T-cell (primary cell): ENCODE measurements at regions not wholly inside any gene's neighbourhood (a gene's known extent, or its start where the extent isn't known, plus 50 kb on each side); places are given as distances from the start of the nearest gene placed in this dataset.

Experiments used
- ATAC-seq, 4 experiments: fragments of 200-7000 bp in 3 of 4; fragments of 150-1000 bp in 1 of 4; cut with Tn5 transposase; replicated peaks in 1 of 4; 1 replicate in 3 of 4; 2 replicates in 1 of 4; pipeline ENCODE4 v1.10.0; 2021; ENCODE audit warnings: moderate library complexity in 3 of 4, mild to moderate bottlenecking in 2 of 4, moderate number of reproducible peaks in 1 of 4
- CTCF ChIA-PET, 2 donors: fragments of 300-600 bp; sonication (Branson Sonifier 250); formaldehyde crosslinking; loops; one replicate each; lab custom pipeline; 2022; ENCODE audit warnings: antibody characterized with exemption in 2 of 2; lab: Charles Lee
- POLR2A ChIA-PET, 2 donors: fragments of 300-600 bp; sonication (Branson Sonifier 250); formaldehyde crosslinking; loops; one replicate each; lab custom pipeline; 2022; ENCODE audit warnings: antibody characterized with exemption in 2 of 2; lab: Charles Lee
- DNase-seq, 35 experiments: peaks; one replicate each; pipeline versions ENCODE4 v3.0.0 to v3.0.0-alpha.2; 2013 to 2023
- H3K27ac ChIP-seq: one replicate; pipeline ENCODE4 v1.5.1; 2013; ENCODE audit warnings: low read length
- H3K27me3 ChIP-seq, 2 experiments: replicated peaks in 1 of 2; 1 replicate in 1 of 2; 2 replicates in 1 of 2; pipeline versions ENCODE4 v1.6.1 to v1.7.0; 2013; ENCODE audit warnings: low read length in 1 of 2, mixed read lengths in 1 of 2; ENCODE audit not compliant: control insufficient read depth in 2 of 2, insufficient read depth in 2 of 2; ENCODE audit errors: extremely low read depth in 1 of 2
- H3K36me3 ChIP-seq, 2 donors: 1 replicate in 1 of 2; 2 replicates in 1 of 2; pipeline versions ENCODE4 v1.6.1 to v1.7.0; 2013; ENCODE audit warnings: low read length in 1 of 2; ENCODE audit not compliant: control insufficient read depth in 2 of 2, insufficient read depth in 1 of 2; ENCODE audit errors: extremely low read depth in 1 of 2
- H3K4me1 ChIP-seq, 2 experiments: 1 replicate in 1 of 2; 2 replicates in 1 of 2; pipeline versions ENCODE4 v1.6.1 to v1.7.0; 2013; ENCODE audit warnings: low read length in 2 of 2, mixed read lengths in 1 of 2; ENCODE audit not compliant: insufficient read depth in 2 of 2, control insufficient read depth in 1 of 2; ENCODE audit errors: extremely low read depth in 1 of 2
- H3K4me3 ChIP-seq, 2 donors: 1 replicate in 1 of 2; 2 replicates in 1 of 2; pipeline versions ENCODE4 v1.5.1 to v1.7.0; 2013; ENCODE audit warnings: mild to moderate bottlenecking in 2 of 2, low read length in 1 of 2, moderate library complexity in 1 of 2; ENCODE audit not compliant: control insufficient read depth in 1 of 2; ENCODE audit errors: extremely low read depth in 1 of 2
- H3K9me3 ChIP-seq: 2 replicates; pipeline ENCODE4 v1.7.0; 2013
- H3K27ac Mint-ChIP-seq, 2 donors: one replicate each; pipeline ENCODE4 v1.8.0; 2020 to 2021; ENCODE audit warnings: mild to moderate bottlenecking in 2 of 2, mixed read lengths in 2 of 2
- H3K27me3 Mint-ChIP-seq, 2 donors: one replicate each; pipeline ENCODE4 v1.8.0; 2021 to 2022; ENCODE audit warnings: mixed read lengths in 2 of 2
- H3K36me3 Mint-ChIP-seq: one replicate; pipeline ENCODE4 v1.8.0; 2021; ENCODE audit warnings: mixed read lengths
- H3K4me1 Mint-ChIP-seq, 3 donors: one replicate each; pipeline ENCODE4 v1.8.0; 2020 to 2022; ENCODE audit warnings: mixed read lengths in 3 of 3, mild to moderate bottlenecking in 1 of 3
- H3K4me3 Mint-ChIP-seq, 3 donors: one replicate each; pipeline ENCODE4 v1.8.0; 2020 to 2022; ENCODE audit warnings: mild to moderate bottlenecking in 3 of 3, mixed read lengths in 3 of 3, moderate library complexity in 3 of 3
- H3K9me3 Mint-ChIP-seq, 3 donors: one replicate each; pipeline ENCODE4 v1.8.0; 2020 to 2022; ENCODE audit warnings: mixed read lengths in 3 of 3
- WGBS: methylation state at CpG from one replicate; pipeline ENCODE4 v1.1.5; 2013; ENCODE audit warnings: missing lambda C conversion rate; ENCODE audit not compliant: insufficient coverage; 5-methylcytosine and 5-hydroxymethylcytosine counted together

DNA sequence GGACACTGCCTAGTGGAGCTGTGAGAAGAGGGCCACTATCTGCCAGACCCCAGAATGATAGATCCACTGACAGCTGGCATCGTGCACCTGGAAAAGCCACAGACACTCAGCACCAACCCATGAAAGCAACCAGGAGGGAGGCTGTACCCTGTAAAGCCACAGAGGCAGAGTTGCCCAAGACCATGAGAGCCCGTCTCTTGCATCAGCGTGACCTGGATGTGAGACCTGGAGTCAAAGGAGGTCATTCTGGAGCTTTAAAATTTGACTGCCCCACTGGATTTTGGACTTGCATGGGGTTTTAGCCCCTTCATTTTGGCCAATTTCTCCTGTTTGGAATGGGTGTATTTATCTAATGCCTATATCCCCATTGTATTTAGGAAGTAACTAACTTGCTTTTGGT, 83.5 kb upstream of the P3H2 start:
- no peak overlapping the region for H3K4me3 ChIP-seq
- no peaks in the 10 kb centered on the region for H3K9me3 ChIP-seq
- ChIA-PET CTCF (no interaction called here), POLR2A (no interaction called here)
- no peaks in the 10 kb centered on the region for H3K36me3 ChIP-seq
- peaks cover 0 to 3% (median 2%) of the 10 kb centered on the region in 3 donors for H3K4me1 Mint-ChIP-seq
- no peak overlapping the region for H3K4me3 Mint-ChIP-seq
- H3K27ac Mint-ChIP-seq = no peak overlapping the region
- H3K9me3 Mint-ChIP-seq = no peaks in the 10 kb centered on the region
- ATAC-seq (no peak), DNase-seq (no peak)
- no peaks in the 10 kb centered on the region for H3K36me3 Mint-ChIP-seq
- H3K4me1 ChIP-seq = no peaks in the 10 kb centered on the region
- H3K27ac ChIP-seq = no peak overlapping the region
- peaks cover 0 to 3% of the 10 kb centered on the region in 2 experiments for H3K27me3 ChIP-seq
- 100% methylated on average over 2 of the region's 3 CpGs for WGBS
- H3K27me3 Mint-ChIP-seq = peaks cover 10 to 15% of the 10 kb centered on the region in 2 donors

GRCh38 chr3:190197346-190197763, 76.7 kb upstream of the P3H2 start:
- POLR2A ChIA-PET = no interaction called here
- H3K27me3 Mint-ChIP-seq = no peaks in the 10 kb centered on the region
- Histone ChIP-seq H3K36me3 (no peaks in the 10 kb centered on the region), H3K4me3 (no peak overlapping the region), H3K27me3 (peaks cover 0 to 2% of the 10 kb centered on the region in 2 experiments), H3K27ac (no peak overlapping the region), H3K9me3 (no peaks in the 10 kb centered on the region), H3K4me1 (no peaks in the 10 kb centered on the region)
- CTCF ChIA-PET = no interaction called here
- H3K36me3 Mint-ChIP-seq = no peaks in the 10 kb centered on the region
- WGBS = 90% methylated on average over 3 of the region's 3 CpGs
- H3K27ac Mint-ChIP-seq = no peak overlapping the region
- H3K4me1 Mint-ChIP-seq = peaks cover 0 to 3% (median 2%) of the 10 kb centered on the region in 3 donors
- H3K9me3 Mint-ChIP-seq = no peaks in the 10 kb centered on the region
- no peak for ATAC-seq
- no peak overlapping the region for H3K4me3 Mint-ChIP-seq
- DNase-seq = no peak

- Mint-ChIP-seq H3K27me3 (no peaks in the 10 kb centered on the region), H3K4me1 (no peaks in the 10 kb centered on the region), H3K36me3 (no peaks in the 10 kb centered on the region), H3K4me3 (no peak overlapping the region), H3K9me3 (no peaks in the 10 kb centered on the region), H3K27ac (no peak overlapping the region)
- ChIA-PET POLR2A (no interaction called here), CTCF (interaction anchor here in 1 of 2 donors (0.6 kb wide), 1 partner anchor 230 kb away, joined by 3 read pairs; no protein-coding TSS in a partner anchor)
- Histone ChIP-seq H3K27me3 (peaks cover 0 to 2% of the 10 kb centered on the region in 2 experiments), H3K36me3 (no peaks in the 10 kb centered on the region), H3K9me3 (no peaks in the 10 kb centered on the region), H3K4me3 (no peak overlapping the region), H3K4me1 (no peaks in the 10 kb centered on the region), H3K27ac (no peak overlapping the region)
- DNase-seq = no peak
- no CpG with 5 or more reads among the region's 3 CpGs for WGBS
- no peak for ATAC-seq
Observed at GRCh38 chr3:190194506-190194905, 73.8 kb upstream of the P3H2 start.

GRCh38 chr3:190193210-190193609, 72.5 kb upstream of the P3H2 start:
- no peaks in the 10 kb centered on the region for H3K36me3 ChIP-seq
- H3K9me3 ChIP-seq = no peaks in the 10 kb centered on the region
- H3K4me3 Mint-ChIP-seq = no peak overlapping the region
- ChIA-PET POLR2A (no interaction called here), CTCF (no interaction called here)
- WGBS = 17% methylated on average over 1 of the region's 4 CpGs
- H3K27me3 Mint-ChIP-seq = no peaks in the 10 kb centered on the region
- H3K27me3 ChIP-seq = peaks cover 0 to 2% of the 10 kb centered on the region in 2 experiments
- H3K36me3 Mint-ChIP-seq = no peaks in the 10 kb centered on the region
- DNase-seq = no peak
- no peaks in the 10 kb centered on the region for H3K4me1 Mint-ChIP-seq
- no peak overlapping the region for H3K27ac ChIP-seq
- no peak overlapping the region for H3K27ac Mint-ChIP-seq
- no peak for ATAC-seq
- no peaks in the 10 kb centered on the region for H3K4me1 ChIP-seq
- H3K9me3 Mint-ChIP-seq = no peaks in the 10 kb centered on the region
- H3K4me3 ChIP-seq = no peak overlapping the region

GRCh38 chr3:190192739-190193138, 72.0 kb upstream of the P3H2 start:
- Histone ChIP-seq H3K27ac (no peak overlapping the region), H3K27me3 (peaks cover 0 to 2% of the 10 kb centered on the region in 2 experiments), H3K36me3 (no peaks in the 10 kb centered on the region), H3K9me3 (no peaks in the 10 kb centered on the region), H3K4me3 (no peak overlapping the region), H3K4me1 (no peaks in the 10 kb centered on the region)
- ChIA-PET POLR2A (no interaction called here), CTCF (no interaction called here)
- no peak overlapping the region for H3K4me3 Mint-ChIP-seq
- no peaks in the 10 kb centered on the region for H3K27me3 Mint-ChIP-seq
- no peaks in the 10 kb centered on the region for H3K36me3 Mint-ChIP-seq
- 80% methylated on average over 1 of the region's 2 CpGs for WGBS
- H3K4me1 Mint-ChIP-seq = no peaks in the 10 kb centered on the region
- ATAC-seq = no peak
- H3K27ac Mint-ChIP-seq = no peak overlapping the region
- no peaks in the 10 kb centered on the region for H3K9me3 Mint-ChIP-seq
- no peak for DNase-seq

DNA sequence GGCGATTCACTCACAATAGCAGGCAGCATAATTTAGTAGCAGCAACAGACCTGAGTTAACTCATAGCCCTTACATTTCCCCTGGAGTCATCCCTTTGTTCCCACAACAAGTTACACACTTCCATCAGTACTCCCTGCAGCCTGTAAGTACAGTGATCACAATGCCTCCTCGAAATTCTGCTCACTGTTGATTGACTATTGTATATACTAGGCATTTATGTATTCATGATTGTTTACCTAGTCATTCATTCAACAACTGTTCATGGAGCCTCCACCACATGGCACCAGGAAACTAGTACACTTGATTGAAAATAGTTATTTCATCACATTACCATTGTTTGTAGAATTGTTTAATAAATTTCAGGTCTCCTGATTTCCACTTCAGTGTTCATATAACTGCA, 71.4 kb upstream of the P3H2 start:
- H3K27ac Mint-ChIP-seq = no peak overlapping the region
- POLR2A ChIA-PET = no interaction called here

GRCh38 chr3:190188197-190188596, 67.5 kb upstream of the P3H2 start:
- H3K9me3 ChIP-seq = no peaks in the 10 kb centered on the region
- H3K27ac ChIP-seq = no peak overlapping the region
- Mint-ChIP-seq H3K9me3 (no peaks in the 10 kb centered on the region), H3K27ac (no peak overlapping the region), H3K4me1 (no peaks in the 10 kb centered on the region), H3K27me3 (no peaks in the 10 kb centered on the region), H3K36me3 (no peaks in the 10 kb centered on the region), H3K4me3 (no peak overlapping the region)
- DNase-seq = no peak
- H3K36me3 ChIP-seq = no peaks in the 10 kb centered on the region
- CTCF ChIA-PET = interaction anchor here in 1 of 2 donors (0.5 kb wide), 1 partner anchor 9 kb away, joined by 5 read pairs; no protein-coding TSS in a partner anchor
- H3K27me3 ChIP-seq = peaks cover 0 to 3% of the 10 kb centered on the region in 2 experiments
- POLR2A ChIA-PET = no interaction called here
- no peak for ATAC-seq
- H3K4me3 ChIP-seq = no peak overlapping the region
- H3K4me1 ChIP-seq = no peaks in the 10 kb centered on the region
- WGBS = 83% methylated on average over 2 of the region's 2 CpGs

More for the DNA sequence above, 71.4 kb upstream of the P3H2 start:
- no peaks in the 10 kb centered on the region for H3K27me3 Mint-ChIP-seq
- WGBS = no CpG with 5 or more reads among the region's 2 CpGs
- no peaks in the 10 kb centered on the region for H3K4me1 Mint-ChIP-seq
- no peaks in the 10 kb centered on the region for H3K9me3 Mint-ChIP-seq
- peaks cover 0 to 2% of the 10 kb centered on the region in 2 experiments for H3K27me3 ChIP-seq
- H3K4me1 ChIP-seq = no peaks in the 10 kb centered on the region
- no peaks in the 10 kb centered on the region for H3K36me3 Mint-ChIP-seq
- H3K9me3 ChIP-seq = no peaks in the 10 kb centered on the region
- no peak overlapping the region for H3K4me3 ChIP-seq
- no peaks in the 10 kb centered on the region for H3K36me3 ChIP-seq
- H3K27ac ChIP-seq = no peak overlapping the region
- no peak overlapping the region for H3K4me3 Mint-ChIP-seq
- CTCF ChIA-PET = no interaction called here
- no peak for DNase-seq
- no peak for ATAC-seq
